Subcutaneous abdominal adipose tissue (tissue), 5 donors: ENCODE measurements at regions not wholly inside any gene's neighbourhood (a gene's known extent, or its start where the extent isn't known, plus 50 kb on each side); places are given as distances from the start of the nearest gene placed in this dataset.

ENCODE experiments used
- H3K27ac ChIP-seq: one replicate; pipeline ENCODE4 v1.7.0; 2013; ENCODE audit warnings: low read depth, mild to moderate bottlenecking, inconsistent platforms, low read length, moderate library complexity
- H3K27me3 ChIP-seq, 5 donors: one replicate each; pipeline ENCODE4 v1.7.0; 2013; ENCODE audit warnings: low read length in 5 of 5, inconsistent platforms in 1 of 5; ENCODE audit not compliant: control insufficient read depth in 5 of 5, insufficient read depth in 4 of 5
- H3K36me3 ChIP-seq, 5 donors: one replicate each; pipeline ENCODE4 v1.7.0; 2013; ENCODE audit warnings: low read length in 5 of 5; ENCODE audit not compliant: control insufficient read depth in 5 of 5, insufficient read depth in 5 of 5
- H3K4me1 ChIP-seq, 5 donors: one replicate each; pipeline ENCODE4 v1.7.0; 2013; ENCODE audit warnings: low read length in 5 of 5, mild to moderate bottlenecking in 3 of 5, moderate library complexity in 1 of 5; ENCODE audit not compliant: control insufficient read depth in 5 of 5, insufficient read depth in 5 of 5
- H3K4me3 ChIP-seq, 5 donors: one replicate each; pipeline ENCODE4 v1.7.0; 2013; ENCODE audit warnings: low read length in 5 of 5, low read depth in 1 of 5
- H3K9ac ChIP-seq, 5 donors: one replicate each; pipeline ENCODE4 v1.7.0; 2013; ENCODE audit warnings: low read length in 5 of 5, mild to moderate bottlenecking in 4 of 5, moderate library complexity in 3 of 5
- H3K9me3 ChIP-seq, 5 donors: one replicate each; pipeline ENCODE4 v1.7.0; 2013; ENCODE audit warnings: low read length in 5 of 5; ENCODE audit not compliant: control insufficient read depth in 5 of 5
- donor health status: healthy.
- donor health status: healthy.
- donor health status: healthy.
- donor health status: healthy.
- donor health status: healthy.

DNA sequence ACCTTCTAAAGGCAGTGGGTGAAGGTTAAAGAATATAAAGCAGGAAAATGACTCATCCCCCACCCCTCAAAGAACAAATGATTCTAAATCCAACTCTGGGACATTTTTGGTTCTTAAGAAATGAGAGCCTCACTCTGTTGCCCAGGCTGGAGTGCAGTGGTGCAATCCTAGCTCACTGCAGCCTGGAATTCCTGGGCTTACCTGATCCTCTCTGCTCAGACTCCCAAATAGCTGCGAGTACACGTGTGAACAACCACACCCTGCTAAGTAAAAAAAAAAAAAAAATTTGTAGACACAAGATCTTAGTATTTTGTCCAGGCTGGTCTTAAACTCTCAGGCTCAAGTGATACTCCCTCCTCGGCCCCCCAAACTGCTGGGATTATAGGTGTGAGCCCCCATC, 298.8 kb upstream of the MAF start:
- no peak overlapping the region for H3K4me3 ChIP-seq
- H3K9ac ChIP-seq: no peak overlapping the region
- H3K27me3 ChIP-seq: no peaks in the 10 kb centered on the region
- H3K36me3 ChIP-seq: no peaks in the 10 kb centered on the region
- H3K4me1 ChIP-seq: peaks cover 0 to 6% (median 0%) of the 10 kb centered on the region in 5 donors
- H3K9me3 ChIP-seq: no peaks in the 10 kb centered on the region
- no peak overlapping the region for H3K27ac ChIP-seq

GRCh38 chr16:79898703-79899102, 298.2 kb upstream of the MAF start:
- no peak overlapping the region for H3K27ac ChIP-seq

DNA sequence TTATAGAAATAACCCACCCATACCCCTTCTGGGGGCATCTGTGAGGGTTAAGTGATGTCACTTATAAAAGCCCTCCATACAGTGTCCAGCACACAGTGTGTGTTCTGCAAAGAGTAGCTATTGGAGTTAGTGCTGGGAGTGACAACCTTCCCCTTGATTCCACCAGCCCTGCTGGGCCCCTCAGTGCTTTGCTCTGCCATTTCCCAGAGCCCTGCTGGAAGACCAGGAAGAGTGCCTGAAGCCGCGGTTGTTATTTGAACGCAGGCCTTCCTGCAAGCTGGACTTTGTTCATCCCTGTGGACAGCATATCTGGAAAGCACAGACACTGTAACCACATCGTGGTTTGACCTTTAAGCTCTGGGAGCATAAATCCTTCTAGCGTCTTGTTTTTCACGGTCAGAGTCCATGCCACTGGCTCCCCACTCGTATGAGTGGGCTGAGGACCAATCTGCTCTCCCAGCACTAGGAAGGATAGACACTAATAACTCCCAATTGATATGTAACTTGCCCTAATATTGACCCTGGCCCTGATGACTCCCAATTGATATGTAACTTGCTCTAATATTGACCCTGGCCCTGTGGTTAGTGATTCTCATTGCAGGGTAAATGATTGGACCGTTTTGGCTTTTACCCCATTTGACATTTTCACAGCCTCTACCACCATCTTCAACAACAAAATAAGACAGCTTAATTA, 297.1 kb upstream of the MAF start:
- no peak overlapping the region for H3K9ac ChIP-seq
- peaks cover 0 to 6% (median 0%) of the 10 kb centered on the region in 5 donors for H3K4me1 ChIP-seq
- H3K36me3 ChIP-seq: no peaks in the 10 kb centered on the region
- no peak overlapping the region for H3K27ac ChIP-seq
- no peak overlapping the region for H3K4me3 ChIP-seq
- H3K9me3 ChIP-seq: no peaks in the 10 kb centered on the region
- no peaks in the 10 kb centered on the region for H3K27me3 ChIP-seq

More at GRCh38 chr16:79898703-79899102, 298.2 kb upstream of the MAF start:
- no peaks in the 10 kb centered on the region for H3K9me3 ChIP-seq
- no peak overlapping the region for H3K9ac ChIP-seq
- H3K27me3 ChIP-seq: no peaks in the 10 kb centered on the region
- H3K4me1 ChIP-seq: peaks cover 0 to 6% (median 0%) of the 10 kb centered on the region in 5 donors
- H3K36me3 ChIP-seq: no peaks in the 10 kb centered on the region
- H3K4me3 ChIP-seq: no peak overlapping the region

- H3K9me3 ChIP-seq: no peaks in the 10 kb centered on the region
- H3K36me3 ChIP-seq: no peaks in the 10 kb centered on the region
- no peak overlapping the region for H3K9ac ChIP-seq
- H3K27ac ChIP-seq: no peak overlapping the region
- H3K4me1 ChIP-seq: peaks cover 0 to 6% (median 0%) of the 10 kb centered on the region in 5 donors
- no peak overlapping the region for H3K4me3 ChIP-seq
- H3K27me3 ChIP-seq: no peaks in the 10 kb centered on the region
Observed at GRCh38 chr16:79897104-79897452, 296.5 kb upstream of the MAF start.

- no peaks in the 10 kb centered on the region for H3K9me3 ChIP-seq
- H3K4me3 ChIP-seq: no peak overlapping the region
- no peak overlapping the region for H3K27ac ChIP-seq
- H3K9ac ChIP-seq: no peak overlapping the region
- H3K4me1 ChIP-seq: peaks cover 0 to 6% (median 0%) of the 10 kb centered on the region in 5 donors
- H3K36me3 ChIP-seq: no peaks in the 10 kb centered on the region
- no peaks in the 10 kb centered on the region for H3K27me3 ChIP-seq
Observed at GRCh38 chr16:79895917-79896203, 295.3 kb upstream of the MAF start.

GRCh38 chr16:79895053-79895916, 294.7 kb upstream of the MAF start:
- H3K9me3 ChIP-seq: no peaks in the 10 kb centered on the region
- H3K4me3 ChIP-seq: no peak overlapping the region
- H3K36me3 ChIP-seq: no peaks in the 10 kb centered on the region
- no peak overlapping the region for H3K27ac ChIP-seq
- no peak overlapping the region for H3K9ac ChIP-seq
- H3K27me3 ChIP-seq: no peaks in the 10 kb centered on the region
- peaks cover 0 to 6% (median 0%) of the 10 kb centered on the region in 5 donors for H3K4me1 ChIP-seq

DNA sequence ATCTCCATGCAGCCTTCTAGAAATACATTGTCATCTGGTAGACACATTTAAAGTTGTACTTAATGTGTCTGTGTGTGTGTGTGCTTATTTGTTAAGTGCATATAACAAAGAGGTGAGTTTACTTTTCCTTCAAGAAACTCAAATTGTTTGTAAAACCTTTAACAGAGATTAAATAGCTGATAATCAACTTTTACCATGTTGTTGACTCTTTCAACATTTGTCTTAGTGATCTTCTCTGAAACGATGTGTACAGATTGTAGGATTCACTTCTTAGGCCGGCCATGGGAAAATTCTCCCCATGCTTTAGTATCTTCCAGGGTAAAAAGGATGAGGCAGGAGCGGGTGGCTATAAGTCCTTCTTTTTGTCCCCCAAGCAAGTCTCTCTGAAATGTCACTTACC, 292.9 kb upstream of the MAF start:
- Histone ChIP-seq H3K4me1 (peaks cover 0 to 6% (median 0%) of the 10 kb centered on the region in 5 donors), H3K36me3 (no peaks in the 10 kb centered on the region), H3K9ac (no peak overlapping the region), H3K9me3 (no peaks in the 10 kb centered on the region), H3K27me3 (no peaks in the 10 kb centered on the region), H3K4me3 (no peak overlapping the region), H3K27ac (no peak overlapping the region)

GRCh38 chr16:79892278-79892677, 291.7 kb upstream of the MAF start:
- no peak overlapping the region for H3K9ac ChIP-seq
- no peak overlapping the region for H3K4me3 ChIP-seq
- H3K4me1 ChIP-seq: peaks cover 0 to under 1% (median 0%) of the 10 kb centered on the region in 5 donors
- H3K9me3 ChIP-seq: no peaks in the 10 kb centered on the region
- H3K27me3 ChIP-seq: no peaks in the 10 kb centered on the region
- no peaks in the 10 kb centered on the region for H3K36me3 ChIP-seq
- H3K27ac ChIP-seq: no peak overlapping the region

DNA sequence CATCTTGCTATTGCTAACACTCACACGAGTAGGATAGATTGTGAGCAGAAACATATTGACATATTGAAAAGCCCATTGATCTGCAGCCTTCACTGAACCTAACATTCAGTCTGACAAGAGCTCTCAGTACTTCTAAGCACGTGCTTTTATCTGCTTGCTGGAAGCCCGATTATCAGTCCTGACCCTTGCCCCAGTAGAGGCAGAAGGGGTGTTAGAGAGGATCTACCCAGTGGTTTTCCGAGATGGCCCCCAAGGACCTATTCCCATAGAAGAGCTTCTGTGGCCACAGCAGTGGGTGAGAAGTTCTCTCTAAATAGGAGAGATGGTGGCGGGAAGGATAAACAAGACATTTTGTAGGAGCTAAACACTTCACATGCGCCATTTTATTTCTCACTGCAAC, 290.9 kb upstream of the MAF start:
- Histone ChIP-seq H3K27me3 (no peaks in the 10 kb centered on the region), H3K4me3 (no peak overlapping the region), H3K9me3 (no peaks in the 10 kb centered on the region), H3K27ac (no peak overlapping the region), H3K4me1 (no peaks in the 10 kb centered on the region), H3K9ac (no peak overlapping the region), H3K36me3 (no peaks in the 10 kb centered on the region)
